B cell (primary cell): ENCODE measurements at regions not wholly inside any gene's neighbourhood (a gene's known extent, or its start where the extent isn't known, plus 50 kb on each side); places are given as distances from the start of the nearest gene placed in this dataset.

Source experiments
- ATAC-seq: fragments of 200-7000 bp; cut with Tn5 transposase; one replicate; pipeline ENCODE4 v1.10.0; 2021; ENCODE audit warnings: low read depth, mild to moderate bottlenecking, moderate number of reproducible peaks, moderate library complexity
- CTCF ChIA-PET: fragments of 350-600 bp; sonication (Branson Sonifier 250); formaldehyde crosslinking; loops from one replicate; lab custom pipeline; 2021; ENCODE audit warnings: antibody characterized with exemption, inconsistent platforms; lab: Charles Lee
- POLR2A ChIA-PET: fragments of 350-600 bp; sonication (Branson Sonifier 250); formaldehyde crosslinking; loops from one replicate; lab custom pipeline; 2021; ENCODE audit warnings: antibody characterized with exemption; lab: Charles Lee
- DNase-seq: peaks from one replicate; pipeline ENCODE4 v3.0.0; 2013
- H2AFZ ChIP-seq: 2 replicates; pipeline ENCODE4 v1.6.1; 2012; ENCODE audit warnings: mild to moderate bottlenecking, low read depth, low read length; ENCODE audit not compliant: insufficient read depth, poor library complexity, severe bottlenecking
- H3K27ac ChIP-seq, 2 donors: 1 replicate in 1 of 2; 2 replicates in 1 of 2; pipeline ENCODE4 v1.5.1; 2012 to 2013; ENCODE audit warnings: low read length in 2 of 2, mild to moderate bottlenecking in 2 of 2, moderate library complexity in 1 of 2
- H3K27me3 ChIP-seq, 4 experiments: fragments of 200-600 bp in 1 of 4; sonication (generic) in 1 of 4; replicated peaks in 1 of 4; 1 replicate in 2 of 4; 2 replicates in 2 of 4; pipeline versions ENCODE4 v1.6.1 to v1.7.0; 2013 to 2016; ENCODE audit warnings: low read length in 3 of 4, mild to moderate bottlenecking in 2 of 4, mixed read lengths in 1 of 4, moderate library complexity in 1 of 4; ENCODE audit not compliant: insufficient read depth in 4 of 4, control insufficient read depth in 3 of 4; ENCODE audit errors: control extremely low read depth in 1 of 4
- H3K36me3 ChIP-seq, 2 experiments: replicated peaks in 1 of 2; 1 replicate in 1 of 2; 2 replicates in 1 of 2; pipeline versions ENCODE4 v1.6.1 to v1.7.1; 2013; ENCODE audit warnings: low read length in 1 of 2; ENCODE audit not compliant: insufficient read depth in 2 of 2, control insufficient read depth in 1 of 2; ENCODE audit errors: control extremely low read depth in 1 of 2, extremely low read depth in 1 of 2
- H3K4me1 ChIP-seq, 2 donors: fragments of 200-600 bp in 1 of 2; sonication (generic) in 1 of 2; 1 replicate in 1 of 2; 2 replicates in 1 of 2; pipeline versions ENCODE4 v1.5.1 to v1.6.1; 2013 to 2017; ENCODE audit warnings: low read length in 2 of 2; ENCODE audit not compliant: control insufficient read depth in 2 of 2, insufficient read depth in 2 of 2
- H3K4me2 ChIP-seq: replicated peaks from 2 replicates; pipeline ENCODE3; 2012; ENCODE audit warnings: mild to moderate bottlenecking, low read depth, low read length; ENCODE audit not compliant: poor library complexity, severe bottlenecking
- H3K4me3 ChIP-seq, 5 experiments: fragments of 200-600 bp in 1 of 5; sonication (generic) in 1 of 5; 1 replicate in 3 of 5; 2 replicates in 2 of 5; pipeline versions ENCODE4 v1.5.1 to v1.7.0; 2011 to 2016; ENCODE audit warnings: low read length in 4 of 5, mild to moderate bottlenecking in 4 of 5, low read depth in 2 of 5, control low read depth in 1 of 5, moderate library complexity in 1 of 5; ENCODE audit not compliant: insufficient read depth in 1 of 5; ENCODE audit errors: control extremely low read depth in 1 of 5, extremely low read depth in 1 of 5
- H3K79me2 ChIP-seq: fragments of 200-600 bp; sonication (generic); one replicate; pipeline ENCODE4 v1.6.0; 2016; ENCODE audit warnings: low read length; ENCODE audit not compliant: control insufficient read depth, insufficient read depth
- H3K9ac ChIP-seq: fragments of 200-600 bp; sonication (generic); 2 replicates; pipeline ENCODE4 v1.6.1; 2017; ENCODE audit warnings: mild to moderate bottlenecking, low read length, moderate library complexity
- H3K9me3 ChIP-seq, 3 donors: one replicate each; pipeline versions ENCODE4 v1.6.1 to v1.7.1; 2013; ENCODE audit warnings: low read length in 2 of 3; ENCODE audit not compliant: control insufficient read depth in 2 of 3, insufficient read depth in 1 of 3; ENCODE audit errors: control extremely low read depth in 1 of 3
- H4K20me1 ChIP-seq: 2 replicates; pipeline ENCODE4 v1.6.0; 2012; ENCODE audit warnings: mild to moderate bottlenecking, low read length; ENCODE audit not compliant: insufficient read depth, control insufficient read depth, poor library complexity, severe bottlenecking
- H3K27ac Mint-ChIP-seq: one replicate; pipeline ENCODE4 v1.8.0; 2021; ENCODE audit warnings: mixed read lengths
- H3K27me3 Mint-ChIP-seq: one replicate; pipeline ENCODE4 v1.8.0; 2021; ENCODE audit warnings: mixed read lengths
- H3K4me1 Mint-ChIP-seq: one replicate; pipeline ENCODE4 v1.8.0; 2021; ENCODE audit warnings: mixed read lengths
- H3K4me3 Mint-ChIP-seq: one replicate; pipeline ENCODE4 v1.8.0; 2021; ENCODE audit warnings: mixed read lengths
- H3K9me3 Mint-ChIP-seq: one replicate; pipeline ENCODE4 v1.8.0; 2022; ENCODE audit warnings: mixed read lengths; ENCODE audit not compliant: insufficient read depth
- CTCF ChIP-seq: fragments of 200-600 bp; IDR thresholded peaks from one replicate; pipeline ENCODE4 v1.8.0; 2022; ENCODE audit warnings: antibody characterized with exemption, mild to moderate bottlenecking
- EZH2 ChIP-seq: IDR thresholded peaks from 2 replicates; pipeline ENCODE4 v1.6.1; 2012; ENCODE audit warnings: borderline replicate concordance, low read depth, mild to moderate bottlenecking, moderate library complexity, low read length; ENCODE audit not compliant: insufficient read depth, poor library complexity, severe bottlenecking
- WGBS: methylation state at CpG from one replicate; pipeline ENCODE4 v1.1.5; 2013; ENCODE audit warnings: missing lambda C conversion rate; ENCODE audit not compliant: insufficient coverage; 5-methylcytosine and 5-hydroxymethylcytosine counted together
- intact Hi-C: fragments of 100-400 bp; cut with micrococcal nuclease; formaldehyde crosslinking; loops from one replicate; pipeline ENCODE4 v1.10.0; 2022

GRCh38 chr1:214123061-214123784 lies 135.4 kb downstream of the PROX1 start:
- no peak overlapping the region for H3K9ac ChIP-seq
- Mint-ChIP-seq H3K27me3 (peaks cover 14% of the 10 kb centered on the region), H3K4me3 (no peak overlapping the region), H3K4me1 (no peaks in the 10 kb centered on the region), H3K27ac (no peak overlapping the region), H3K9me3 (no peaks in the 10 kb centered on the region)
- H4K20me1 ChIP-seq, result no peaks in the 10 kb centered on the region
- intact Hi-C loops, result loop anchor here (10.0 kb wide), 1 partner anchor 998 kb away; no protein-coding TSS in a partner anchor
- no peaks in the 10 kb centered on the region for H3K36me3 ChIP-seq
- H3K9me3 ChIP-seq, result peaks cover 0 to 8% (median under 1%) of the 10 kb centered on the region in 3 donors
- no peak overlapping the region for H3K27ac ChIP-seq
- TF ChIP-seq CTCF, result no peak
- no peak for TF ChIP-seq EZH2
- peaks cover 0 to 3% (median 0%) of the 10 kb centered on the region in 4 experiments for H3K27me3 ChIP-seq
- H3K4me1 ChIP-seq, result no peaks in the 10 kb centered on the region
- whole genome bisulfite sequencing, result 14% methylated on average over 4 of the region's 7 CpGs
- CTCF ChIA-PET, result interaction anchor here (0.6 to 1.2 kb wide), 2 partner anchors 13 to 948 kb away, joined by 3 to 5 read pairs; no protein-coding TSS in a partner anchor
- DNase-seq (no peak), ATAC-seq (no peak)
- H2AFZ ChIP-seq, result no peak overlapping the region
- no peak overlapping the region for H3K4me2 ChIP-seq
- H3K4me3 ChIP-seq, result no peak overlapping the region
- no peaks in the 10 kb centered on the region for H3K79me2 ChIP-seq
- POLR2A ChIA-PET, result no interaction called here

GRCh38 chr1:214124281-214124805 lies 136.6 kb downstream of the PROX1 start:
- Histone ChIP-seq H3K27ac (no peak overlapping the region), H3K9ac (no peak overlapping the region), H3K9me3 (peaks cover 0 to 5% (median 0%) of the 10 kb centered on the region in 3 donors), H3K27me3 (peaks cover 0 to 3% (median 0%) of the 10 kb centered on the region in 4 experiments), H2AFZ (no peak overlapping the region), H3K36me3 (no peaks in the 10 kb centered on the region), H3K4me2 (no peak overlapping the region), H3K4me1 (no peaks in the 10 kb centered on the region), H3K79me2 (no peaks in the 10 kb centered on the region), H3K4me3 (no peak overlapping the region), H4K20me1 (no peaks in the 10 kb centered on the region)
- TF ChIP-seq EZH2 (no peak), CTCF (no peak)
- H3K27ac Mint-ChIP-seq, result no peak overlapping the region
- 63% methylated on average over 6 of the region's 7 CpGs for WGBS
- H3K9me3 Mint-ChIP-seq, result no peaks in the 10 kb centered on the region
- POLR2A ChIA-PET, result no interaction called here
- no peak overlapping the region for H3K4me3 Mint-ChIP-seq
- no peak for DNase-seq
- ATAC-seq, result no peak
- no peaks in the 10 kb centered on the region for H3K4me1 Mint-ChIP-seq
- intact Hi-C loops, result loop anchor here (10.0 kb wide), 1 partner anchor 1000 kb away; no protein-coding TSS in a partner anchor
- peaks cover 14% of the 10 kb centered on the region for H3K27me3 Mint-ChIP-seq
- CTCF ChIA-PET, result no interaction called here
